GM19240 (cell line): ENCODE measurements at regions not wholly inside any gene's neighbourhood (a gene's known extent, or its start where the extent isn't known, plus 50 kb on each side); places are given as distances from the start of the nearest gene placed in this dataset.
"Not testable (repeated sequence)": the region's sequence is repeated elsewhere in the genome, so short reads cannot be mapped to it uniquely, and the experiment has no call there.

ENCODE experiments used
- DNase-seq: peaks from one replicate; pipeline ENCODE4 v3.0.0; 2011; ENCODE audit warnings: low spot score; ENCODE audit not compliant: insufficient read length

DNA sequence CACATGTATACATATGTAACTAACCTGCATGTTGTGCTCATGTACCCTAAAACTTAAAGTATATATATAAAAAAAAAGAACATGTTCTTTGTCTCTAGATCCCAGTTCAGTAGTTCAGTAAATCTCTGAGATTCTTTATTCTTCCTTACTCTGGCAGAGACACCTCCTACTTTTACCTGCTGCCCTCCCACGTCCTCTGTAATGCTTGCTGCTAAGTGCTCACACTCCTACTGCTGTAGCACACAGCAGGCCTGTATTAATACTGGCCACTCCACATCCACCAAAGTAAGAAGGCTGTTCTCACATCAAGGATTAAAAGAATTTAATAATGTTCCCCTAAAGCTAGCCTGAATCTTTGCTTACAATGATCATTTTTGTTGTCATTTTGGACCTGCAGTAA lies 648.4 kb upstream of the EYS start:
- DNase-seq: no peak

DNA sequence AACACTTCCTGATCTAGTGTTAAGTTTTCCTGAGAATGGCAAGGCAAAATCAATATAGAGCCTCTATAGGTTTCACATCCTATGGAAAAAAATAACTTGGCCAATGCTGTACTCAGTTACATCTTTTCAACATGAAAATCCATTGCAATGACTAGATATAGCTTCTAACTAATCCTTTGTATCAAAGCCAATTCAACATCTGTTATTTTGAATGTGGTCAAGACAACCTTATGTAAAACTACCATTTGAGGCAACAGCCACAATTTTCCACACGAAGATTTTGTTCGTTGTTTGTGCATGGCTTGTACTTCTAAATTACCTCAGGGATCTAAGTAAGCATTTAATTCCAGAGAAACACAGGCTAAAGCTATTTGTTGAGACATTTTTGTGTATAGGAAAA lies 637.8 kb upstream of the EYS start:
- no peak for DNase-seq

DNA sequence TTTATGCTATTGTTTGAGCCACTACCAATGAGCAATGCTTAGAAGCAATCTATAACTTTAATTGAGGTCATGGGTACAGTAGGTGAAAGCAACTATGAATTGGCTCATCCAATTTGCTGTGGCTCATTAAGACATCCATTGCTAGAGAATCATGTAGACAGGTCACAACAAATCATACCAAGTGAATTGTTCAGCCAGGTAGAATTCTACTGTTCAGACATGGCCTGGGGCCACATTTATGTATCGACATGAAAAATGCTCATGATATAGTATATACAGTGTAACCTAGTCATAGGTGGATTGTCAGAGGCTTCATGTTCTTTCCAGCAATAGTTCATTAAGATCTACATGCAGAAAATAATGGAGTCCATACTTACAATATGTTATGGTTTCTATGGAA lies 633.7 kb upstream of the EYS start:
- DNase-seq: no peak

DNA sequence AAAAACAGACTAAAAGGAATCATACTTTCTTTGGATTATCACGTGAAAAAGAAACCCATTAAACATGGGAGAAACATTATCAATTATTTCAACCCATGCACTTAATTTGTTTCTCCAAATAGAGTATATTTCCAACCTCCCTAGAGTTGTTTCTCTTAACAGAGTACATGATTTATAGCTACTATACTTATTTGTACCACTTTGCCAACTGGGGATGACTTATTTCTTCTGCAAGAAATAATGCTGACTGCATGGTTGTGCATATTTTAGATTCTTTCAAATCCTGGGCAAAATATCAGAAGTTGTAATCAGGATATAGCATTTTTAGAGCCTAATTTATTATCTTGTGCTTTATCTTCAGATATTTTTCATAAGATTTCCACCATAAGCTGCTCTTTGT lies 629.1 kb upstream of the EYS start:
- no peak for DNase-seq

DNA sequence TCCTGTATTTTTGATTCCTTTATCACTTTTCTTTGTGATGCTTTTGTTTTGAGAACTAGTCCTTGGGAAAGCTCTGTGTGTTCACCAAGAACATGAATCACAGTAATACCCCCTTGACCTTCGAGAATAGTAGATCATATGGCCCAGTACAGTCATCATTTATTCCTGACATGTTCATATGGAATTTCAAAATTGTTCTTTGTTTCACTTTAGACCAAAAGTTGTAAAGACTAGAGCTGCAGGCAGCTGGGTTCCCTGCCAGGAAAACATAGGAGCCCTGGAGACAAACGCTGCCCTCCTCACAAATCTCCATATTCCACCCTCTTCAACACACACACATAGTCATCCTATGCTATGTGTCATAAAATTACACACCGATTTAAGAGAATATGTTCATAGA lies 621.2 kb upstream of the EYS start:
- DNase-seq: no peak

DNA sequence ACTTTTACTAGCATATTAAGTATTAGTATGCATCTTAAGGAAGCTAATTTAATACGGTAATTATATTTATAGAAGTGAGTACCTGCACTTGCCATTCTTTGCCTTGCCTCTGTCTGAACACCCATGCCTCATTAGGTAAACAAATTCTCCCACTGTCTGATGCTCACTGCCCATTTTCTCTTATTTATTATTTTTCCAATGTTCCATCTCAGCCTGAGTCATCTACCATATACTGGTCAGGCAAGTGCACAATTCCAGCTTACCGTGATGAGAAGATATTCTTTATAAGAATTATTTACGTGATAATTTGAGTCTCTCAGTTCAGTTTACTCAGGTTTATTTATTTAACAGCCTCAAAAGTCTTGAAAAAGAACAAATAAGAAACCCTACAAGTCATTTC lies 619.2 kb upstream of the EYS start:
- no peak for DNase-seq

DNA sequence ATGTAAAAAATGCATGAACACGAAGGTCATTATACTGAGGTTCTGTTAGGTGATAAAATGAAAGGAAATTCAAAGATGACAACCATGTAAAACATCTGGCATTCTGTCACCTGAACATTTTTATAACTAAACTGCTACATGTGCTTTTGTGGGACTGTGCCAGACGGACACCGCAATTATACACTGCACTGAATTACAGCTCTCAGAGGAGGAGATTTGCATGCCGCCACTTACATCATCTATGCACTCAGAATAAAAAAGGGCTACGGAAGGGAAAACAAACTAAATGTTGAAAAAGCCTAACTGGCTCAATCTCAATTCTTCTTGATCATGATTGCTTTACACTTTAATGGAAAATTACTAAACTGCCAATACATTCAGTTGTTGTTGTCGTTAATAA lies 614.0 kb upstream of the EYS start:
- DNase-seq: no peak

DNA sequence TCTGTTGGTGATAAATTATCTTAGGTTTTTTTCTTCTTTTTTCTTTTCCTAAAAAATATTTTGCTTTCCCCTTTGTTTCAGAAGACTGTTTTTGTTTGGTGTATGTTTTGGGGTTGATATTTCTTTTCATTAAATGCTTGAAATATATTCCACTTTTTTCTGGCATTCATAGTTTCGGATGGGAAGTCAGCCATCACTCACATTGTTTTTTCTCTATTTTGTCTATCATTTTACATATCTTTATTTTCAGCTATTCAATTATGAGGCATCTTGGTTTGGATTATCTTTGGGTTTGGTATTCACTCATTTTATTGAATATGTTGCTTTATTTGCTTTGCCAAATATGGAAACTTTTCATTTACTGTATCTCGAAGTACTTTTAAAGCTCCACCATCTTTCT lies 600.5 kb upstream of the EYS start:
- DNase-seq: no peak

DNA sequence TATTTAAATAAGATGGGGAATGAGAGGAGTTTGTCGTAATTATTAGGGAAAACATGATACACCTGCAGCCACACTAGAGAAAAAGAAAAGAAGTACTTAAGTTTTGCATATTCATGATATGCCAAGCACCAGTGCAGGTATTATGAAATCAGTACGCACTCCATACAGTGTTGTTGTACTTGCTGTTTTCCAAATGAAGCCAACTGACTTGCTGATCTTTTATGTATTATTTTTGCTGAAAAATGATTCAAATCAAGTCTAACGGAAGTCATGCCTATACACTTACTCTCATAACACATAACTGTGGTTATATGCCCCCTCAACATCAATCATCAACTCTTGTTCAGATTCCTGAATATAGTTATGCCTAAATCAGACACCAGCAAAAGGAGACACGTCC lies 584.9 kb upstream of the EYS start:
- no peak for DNase-seq

DNA sequence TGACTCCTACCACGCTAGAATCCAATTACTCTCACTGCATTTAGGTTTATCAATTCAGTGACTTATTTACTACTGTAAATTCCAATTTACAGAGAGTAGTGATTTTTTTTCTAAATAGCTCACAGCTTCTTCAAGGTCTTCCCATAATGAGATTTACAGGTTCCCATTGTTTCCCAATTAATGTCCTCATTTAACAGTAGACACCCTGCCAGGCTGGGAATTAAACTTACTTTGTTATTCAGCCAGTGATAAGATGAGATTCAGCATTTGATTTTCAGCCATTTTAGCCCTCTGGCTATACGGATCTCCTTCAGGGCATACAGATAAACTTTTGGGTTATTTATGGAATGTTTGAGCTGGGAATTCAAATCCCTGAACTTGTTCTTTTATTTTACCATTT lies 582.9 kb upstream of the EYS start:
- DNase-seq: no peak

DNA sequence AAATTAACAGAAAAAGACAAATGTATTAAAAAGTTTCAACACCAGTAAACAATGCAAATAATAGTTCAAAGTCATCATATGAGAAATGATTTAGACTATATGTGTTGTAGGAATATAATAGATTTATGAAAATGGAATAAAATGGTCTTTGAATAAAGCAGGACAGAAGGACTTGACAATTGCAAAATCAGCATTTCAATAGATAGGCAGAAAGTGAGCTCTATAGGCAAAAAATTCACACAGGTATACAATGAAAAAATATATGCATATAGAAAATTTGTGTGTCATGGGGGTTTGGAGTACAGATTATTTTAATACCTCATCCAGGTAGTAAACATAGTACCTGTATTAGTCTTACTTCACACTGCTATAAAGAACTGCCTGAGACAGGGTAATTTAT lies 571.1 kb upstream of the EYS start:
- no peak for DNase-seq

DNA sequence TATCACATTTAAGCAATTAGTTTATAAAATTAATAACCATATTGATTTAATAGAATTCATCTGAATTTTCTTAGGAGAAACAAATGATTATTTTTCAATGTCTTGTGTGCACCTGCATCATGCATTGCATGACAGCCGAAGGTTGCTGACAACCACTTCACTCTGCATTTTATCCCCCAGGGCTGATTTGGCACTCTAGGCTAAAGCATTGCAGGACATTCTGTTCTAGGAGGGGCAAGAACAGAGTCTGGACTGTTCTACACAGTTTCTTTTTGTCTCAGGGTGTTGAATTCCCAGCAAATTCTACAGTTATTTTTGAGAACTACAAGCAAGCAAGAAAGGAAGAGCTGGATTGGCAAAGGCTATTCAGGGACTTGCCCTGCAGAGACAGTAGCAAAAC lies 570.4 kb upstream of the EYS start:
- DNase-seq: no peak

DNA sequence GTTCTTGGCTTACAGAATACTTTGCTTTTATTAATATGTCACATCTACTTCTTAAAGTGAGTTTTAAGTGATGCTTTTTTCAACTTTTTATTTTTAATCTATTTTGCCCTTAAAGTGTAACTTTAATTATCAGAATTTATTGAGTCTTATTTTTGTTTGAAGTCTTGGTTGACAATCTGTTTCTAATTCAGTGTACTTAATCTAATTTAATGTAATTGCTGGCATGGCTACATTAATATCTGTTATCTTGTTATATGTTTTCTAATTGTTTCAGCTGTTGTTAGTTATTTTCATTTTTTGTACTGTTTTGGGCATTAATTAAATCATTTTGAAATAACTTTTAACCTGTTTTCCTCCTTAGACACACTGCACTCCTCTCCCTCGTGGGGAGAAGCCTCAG lies 558.7 kb upstream of the EYS start:
- DNase-seq: no peak

DNA sequence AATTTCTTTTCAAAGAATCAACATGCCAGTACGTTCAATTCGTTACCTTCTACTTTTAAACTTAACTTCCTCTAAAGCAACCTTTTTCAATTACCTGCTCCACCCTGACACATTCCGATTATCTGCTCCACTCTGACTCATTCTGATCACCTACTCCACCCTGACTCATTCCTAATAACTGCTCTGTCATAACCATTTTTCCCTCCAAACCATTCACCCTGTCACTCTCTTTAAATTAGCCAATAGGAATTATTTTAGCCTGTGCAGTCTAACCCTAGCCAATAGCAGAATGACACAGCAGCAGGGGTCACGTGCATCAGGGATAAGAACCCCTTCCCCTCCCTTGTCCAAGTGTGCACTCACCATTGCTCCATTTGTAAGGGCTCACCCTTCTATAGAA lies 557.4 kb upstream of the EYS start:
- DNase-seq: no peak

DNA sequence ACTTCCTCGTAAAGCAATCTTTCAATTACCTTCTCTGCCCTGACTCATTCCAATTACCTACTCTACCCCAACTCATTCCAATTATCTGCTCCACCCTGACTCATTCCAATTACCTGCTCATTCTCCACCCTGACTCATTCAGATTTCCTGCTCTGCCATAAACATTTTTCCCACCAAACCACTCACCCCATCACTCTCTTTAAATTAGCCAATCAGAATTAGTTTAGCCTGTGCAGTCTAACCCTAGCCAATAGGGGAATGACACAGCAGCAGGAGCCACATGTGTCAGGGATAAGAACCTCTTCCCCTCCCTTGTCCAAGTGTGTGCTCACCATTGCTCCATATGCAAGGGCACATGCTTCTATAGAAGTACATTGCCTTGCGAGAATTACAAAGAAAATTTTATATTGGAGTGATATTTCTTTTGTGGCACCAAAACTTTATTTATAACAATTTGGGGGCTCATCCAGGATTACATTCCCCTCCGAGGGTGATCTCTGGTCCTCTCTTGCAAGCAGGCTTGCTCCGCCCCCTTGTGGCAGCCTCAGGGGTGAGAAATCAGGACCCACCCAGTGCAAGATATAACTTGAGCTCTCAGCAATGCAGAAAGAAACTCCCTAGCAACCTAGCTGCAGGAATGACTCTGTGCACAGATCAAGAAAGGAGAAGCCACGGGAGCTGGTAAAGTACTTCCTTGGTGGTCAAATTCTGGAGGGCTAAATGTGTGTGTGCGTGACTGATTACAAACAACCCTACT lies 551.9 kb upstream of the EYS start:
- not testable (repeated sequence) for DNase-seq

DNA sequence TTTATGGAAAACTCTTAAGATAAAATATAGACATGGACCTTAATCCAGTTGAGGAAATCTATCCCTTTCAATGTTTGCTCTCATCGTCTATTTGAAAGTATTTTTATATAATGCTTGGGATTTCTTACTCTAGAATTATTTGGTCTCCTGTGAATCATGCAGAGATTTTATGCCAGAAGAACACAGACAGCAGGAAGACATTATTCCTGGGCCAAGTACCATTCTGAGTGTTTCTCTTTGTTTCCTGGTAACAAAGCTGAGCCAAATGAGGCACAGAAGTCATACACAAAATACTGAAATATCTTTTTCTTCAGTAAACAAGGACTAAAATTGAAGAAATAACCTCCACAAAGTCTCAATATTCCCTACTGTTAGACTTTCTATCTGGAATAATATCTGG lies 538.2 kb upstream of the EYS start:
- DNase-seq: no peak

DNA sequence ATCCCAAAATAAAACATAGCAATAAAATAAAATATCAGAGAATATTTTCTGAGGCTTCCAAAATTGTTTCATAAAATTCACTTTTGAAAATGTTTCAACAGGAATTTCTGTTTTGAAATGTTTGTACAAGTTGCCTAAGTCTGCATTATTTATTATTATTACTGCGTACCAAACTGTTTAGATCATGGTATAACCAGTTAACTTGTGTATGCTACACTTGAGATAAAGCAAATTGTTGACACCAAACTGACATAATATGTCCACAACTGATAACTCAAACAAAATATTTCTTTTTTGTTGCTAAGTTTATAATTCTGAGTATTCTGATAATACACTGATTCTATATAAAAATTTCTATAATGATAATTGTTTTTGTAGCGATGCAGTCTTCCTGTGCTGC lies 531.8 kb upstream of the EYS start:
- no peak for DNase-seq

DNA sequence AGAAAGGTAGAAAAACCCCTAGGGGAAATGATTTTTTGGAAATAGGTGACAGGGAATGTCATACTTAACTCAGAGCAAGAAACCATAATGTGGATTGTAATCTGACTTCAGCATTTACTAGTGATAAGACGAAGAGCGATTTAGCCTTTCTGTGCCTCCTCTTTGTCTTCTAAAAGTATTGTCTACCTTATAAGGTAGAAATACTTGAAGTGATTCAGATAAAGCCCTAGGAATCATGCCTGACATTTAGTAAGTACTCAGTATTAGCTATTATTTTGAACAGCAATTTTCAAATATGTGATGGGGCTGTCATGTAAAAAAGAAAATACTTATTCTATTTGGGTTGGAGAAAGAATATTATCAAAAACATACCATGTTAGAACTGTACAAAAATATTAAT lies 525.9 kb upstream of the EYS start:
- no peak for DNase-seq

DNA sequence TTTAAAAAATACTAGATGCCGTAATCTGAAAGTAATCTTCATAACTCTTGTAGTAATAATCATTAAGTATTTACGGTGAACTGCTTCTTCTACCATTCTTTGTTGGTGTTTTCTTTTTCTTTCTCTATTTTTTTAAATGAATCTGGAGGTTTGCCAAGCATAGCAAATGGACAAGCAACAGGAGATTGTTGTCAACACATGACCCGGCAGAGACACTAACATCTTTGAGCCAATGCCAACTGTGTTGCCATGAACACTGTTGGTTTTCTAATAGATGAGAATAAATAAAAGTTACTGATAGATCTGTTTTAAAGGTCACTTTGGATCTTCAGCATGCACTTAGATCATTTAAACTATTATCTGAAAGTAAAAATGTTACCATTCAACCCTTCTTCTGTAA lies 523.6 kb upstream of the EYS start:
- DNase-seq: no peak

DNA sequence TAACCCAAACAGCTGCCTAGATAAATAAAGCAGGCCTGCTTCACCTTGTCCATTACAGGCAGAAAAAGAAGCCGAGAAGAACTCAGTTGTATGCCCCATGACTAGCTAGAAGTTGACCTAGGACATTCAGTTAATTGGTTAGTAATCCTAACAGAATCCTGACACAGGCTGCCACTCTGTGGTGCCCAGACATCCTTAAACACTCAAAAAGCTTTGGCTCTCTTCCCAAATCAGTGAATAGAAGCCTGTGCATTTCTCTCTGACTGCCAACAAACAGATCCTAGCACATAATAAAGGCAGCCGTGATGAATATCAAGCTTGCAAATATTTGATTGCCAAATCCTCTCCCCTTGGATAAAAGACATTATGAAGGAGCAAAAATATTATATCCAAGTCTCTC lies 519.1 kb upstream of the EYS start:
- DNase-seq: no peak

DNA sequence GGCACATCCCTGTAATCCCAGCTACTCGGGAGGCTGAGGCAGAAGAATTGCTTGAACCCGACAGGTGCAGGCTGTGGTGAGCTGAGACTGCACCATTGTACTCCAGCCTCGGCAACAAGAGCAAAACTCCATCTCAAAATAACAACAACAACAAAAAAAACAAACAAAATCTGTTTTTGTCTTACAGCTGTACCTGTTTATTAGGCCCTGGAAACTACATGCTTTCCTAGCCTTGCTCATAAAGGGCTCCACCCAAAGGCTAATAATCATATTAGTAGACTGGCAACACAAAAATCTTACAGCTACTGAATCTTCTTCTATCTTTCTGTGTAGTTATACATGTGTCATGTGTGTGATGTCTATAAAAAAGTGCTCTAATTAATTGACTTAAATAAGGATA lies 503.9 kb upstream of the EYS start:
- no peak for DNase-seq

DNA sequence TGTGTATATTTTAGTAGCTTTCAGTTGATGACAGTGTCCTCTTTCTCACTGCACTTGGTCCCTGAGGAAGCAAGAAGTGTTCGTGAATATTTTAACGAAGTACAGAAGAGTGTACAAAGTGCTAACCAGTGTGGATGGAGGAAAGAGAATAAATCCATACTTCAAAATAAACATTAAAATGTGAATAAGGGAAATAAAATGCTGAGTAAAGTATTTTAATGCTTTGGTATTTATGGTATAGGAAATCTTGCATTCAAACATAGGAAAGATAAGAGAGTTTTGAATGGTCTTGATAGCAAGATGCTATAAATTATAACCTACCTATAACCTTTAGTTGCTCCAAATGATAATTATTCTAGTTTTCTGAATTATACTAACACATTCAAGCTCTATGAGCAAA lies 493.4 kb upstream of the EYS start:
- no peak for DNase-seq

DNA sequence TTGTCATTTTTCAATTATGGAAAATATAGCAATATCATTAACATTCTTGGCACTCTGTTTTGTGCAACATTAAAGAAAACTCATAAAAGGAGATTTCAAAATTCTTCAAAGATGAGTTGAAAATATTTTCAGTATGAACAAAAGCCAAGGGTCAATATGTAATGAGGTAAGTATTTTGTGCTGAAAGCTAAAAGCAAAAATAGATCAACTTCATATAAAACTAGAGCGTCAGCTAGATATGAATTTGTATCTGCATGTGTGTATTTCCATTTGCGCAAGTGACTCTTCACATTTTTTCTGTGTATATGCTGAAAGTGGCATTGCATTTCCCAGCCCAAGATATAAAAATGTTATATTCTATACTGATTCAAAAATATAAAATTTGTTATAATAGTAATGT lies 492.1 kb upstream of the EYS start:
- DNase-seq: no peak

DNA sequence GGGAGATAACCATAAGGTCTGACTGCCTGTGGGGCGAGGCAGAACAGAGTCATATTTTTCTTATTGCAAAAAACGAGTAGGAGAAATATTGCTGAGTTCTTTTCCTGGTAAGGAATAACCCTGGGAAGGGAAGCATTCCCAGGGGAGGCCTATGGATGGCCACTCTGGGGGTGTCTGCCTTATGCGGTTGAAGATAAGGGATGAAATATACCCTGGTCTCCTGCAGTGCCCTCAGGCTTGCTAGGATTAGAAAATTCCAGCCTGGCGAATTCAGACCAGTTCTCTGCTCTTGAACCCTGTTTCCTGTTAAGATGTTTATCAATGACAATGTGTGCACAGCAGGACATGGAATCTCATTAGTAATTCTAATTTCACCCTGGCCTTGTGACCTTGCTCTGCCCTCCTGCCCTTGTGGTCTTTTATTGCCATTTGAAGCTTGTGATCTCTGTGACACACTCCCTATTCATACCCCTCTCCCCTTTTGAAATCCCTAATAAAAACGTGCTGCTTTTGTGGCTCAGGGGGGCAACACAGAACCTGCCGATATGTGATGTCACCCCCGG lies 491.1 kb upstream of the EYS start:
- no peak for DNase-seq
